HTR-8/SVneo (cell line): ENCODE measurements at regions not wholly inside any gene's neighbourhood (a gene's known extent, or its start where the extent isn't known, plus 50 kb on each side); places are given as distances from the start of the nearest gene placed in this dataset.

Experiments used
- DNase-seq: peaks from one replicate; pipeline ENCODE4 v3.0.0; 2011; ENCODE audit warnings: low spot score, mixed read lengths; ENCODE audit not compliant: insufficient read length
- FAIRE-seq: peaks from 2 replicates; lab custom pipeline; 2011; peaks lifted over from hg19 to GRCh38; lab: Jason Lieb, UNC

GRCh38 chr13:91165758-91166157, 181.7 kb upstream of the MIR17HG start:
- DNase-seq = no peak
- FAIRE-seq = no peak

- FAIRE-seq = no peak
- DNase-seq = no peak
These were observed 180.6 kb upstream of the MIR17HG start for GRCh38 chr13:91166714-91167511.

GRCh38 chr13:91167706-91168385, 179.6 kb upstream of the MIR17HG start:
- no peak for FAIRE-seq
- no peak for DNase-seq

GRCh38 chr13:91168386-91168711, 179.1 kb upstream of the MIR17HG start:
- FAIRE-seq = no peak
- no peak for DNase-seq

- no peak for FAIRE-seq
- DNase-seq = no peak
These were observed 178.0 kb upstream of the MIR17HG start for GRCh38 chr13:91169321-91170050.

- FAIRE-seq = no peak
- DNase-seq = no peak
These were observed 175.3 kb upstream of the MIR17HG start for GRCh38 chr13:91172160-91172559.

- FAIRE-seq (no peak), DNase-seq (no peak)
These were observed 172.5 kb upstream of the MIR17HG start for GRCh38 chr13:91174886-91175501.

GRCh38 chr13:91178099-91178498, 169.4 kb upstream of the MIR17HG start:
- DNase-seq (no peak), FAIRE-seq (no peak)

GRCh38 chr13:91181892-91182291, 165.6 kb upstream of the MIR17HG start:
- no peak for DNase-seq
- FAIRE-seq = no peak

- FAIRE-seq = no peak
- no peak for DNase-seq
These were observed 163.1 kb upstream of the MIR17HG start for GRCh38 chr13:91184244-91184926.

- DNase-seq (peak; percentile 10), FAIRE-seq (no peak)
These were observed 162.1 kb upstream of the MIR17HG start for GRCh38 chr13:91185294-91185863.

GRCh38 chr13:91187522-91187921, 160.0 kb upstream of the MIR17HG start:
- DNase-seq (no peak), FAIRE-seq (no peak)

GRCh38 chr13:91189506-91189905, 158.0 kb upstream of the MIR17HG start:
- FAIRE-seq = no peak
- no peak for DNase-seq

GRCh38 chr13:91193358-91193757, 154.1 kb upstream of the MIR17HG start:
- no peak for FAIRE-seq

GRCh38 chr13:91195789-91196188, 151.7 kb upstream of the MIR17HG start:
- no peak for FAIRE-seq
- DNase-seq = no peak

More at GRCh38 chr13:91193358-91193757, 154.1 kb upstream of the MIR17HG start:
- no peak for DNase-seq

GRCh38 chr13:91196958-91197357, 150.5 kb upstream of the MIR17HG start:
- FAIRE-seq = no peak
- DNase-seq = no peak

GRCh38 chr13:91199866-91200265, 147.6 kb upstream of the MIR17HG start:
- no peak for DNase-seq
- FAIRE-seq = no peak

- FAIRE-seq = no peak
- no peak for DNase-seq
These were observed 147.0 kb upstream of the MIR17HG start for GRCh38 chr13:91200486-91200885.

- FAIRE-seq = no peak
These were observed 144.1 kb upstream of the MIR17HG start for GRCh38 chr13:91203430-91203829.

GRCh38 chr13:91207261-91207660, 140.2 kb upstream of the MIR17HG start:
- DNase-seq (no peak), FAIRE-seq (no peak)

More at GRCh38 chr13:91203430-91203829, 144.1 kb upstream of the MIR17HG start:
- DNase-seq = no peak
